Kidney (tissue), 13 donors: ENCODE measurements at regions not wholly inside any gene's neighbourhood (a gene's known extent, or its start where the extent isn't known, plus 50 kb on each side); places are given as distances from the start of the nearest gene placed in this dataset.

Experiments used
- DNase-seq, 5 donors: peaks; one replicate each; pipeline ENCODE4 v3.0.0-alpha.2; 2013 to 2020
- FAIRE-seq: peaks from 2 replicates; lab custom pipeline; 2012; peaks lifted over from hg19 to GRCh38; lab: Jason Lieb, UNC
- H3K27ac ChIP-seq, 2 donors: one replicate each; pipeline ENCODE4 v1.7.0; 2013; ENCODE audit warnings: low read depth in 2 of 2, low read length in 2 of 2, inconsistent platforms in 1 of 2
- H3K27me3 ChIP-seq: one replicate; pipeline ENCODE4 v1.7.1; 2013; ENCODE audit warnings: low read length, inconsistent platforms; ENCODE audit not compliant: control insufficient read depth, insufficient read depth
- H3K36me3 ChIP-seq, 3 donors: one replicate each; pipeline versions ENCODE4 v1.7.0 to v1.7.1; 2013; ENCODE audit warnings: low read length in 3 of 3, control low read depth in 1 of 3, inconsistent platforms in 1 of 3; ENCODE audit not compliant: insufficient read depth in 3 of 3, control insufficient read depth in 2 of 3
- H3K4me1 ChIP-seq, 3 donors: one replicate each; pipeline versions ENCODE4 v1.7.0 to v1.7.1; 2013; ENCODE audit warnings: low read length in 3 of 3, inconsistent platforms in 1 of 3, low read depth in 1 of 3; ENCODE audit not compliant: control insufficient read depth in 2 of 3, insufficient read depth in 2 of 3
- H3K4me3 ChIP-seq, 3 donors: one replicate each; pipeline versions ENCODE4 v1.7.0 to v1.8.1; 2013; ENCODE audit warnings: low read length in 3 of 3, control low read depth in 1 of 3, inconsistent platforms in 1 of 3
- H3K9ac ChIP-seq, 3 donors: one replicate each; pipeline versions ENCODE4 v1.7.0 to v1.7.1; 2013; ENCODE audit warnings: low read length in 3 of 3, control low read depth in 1 of 3, inconsistent platforms in 1 of 3
- H3K9me3 ChIP-seq, 3 donors: one replicate each; pipeline versions ENCODE4 v1.7.0 to v1.7.1; 2013; ENCODE audit warnings: low read length in 3 of 3, control low read depth in 1 of 3, inconsistent platforms in 1 of 3; ENCODE audit not compliant: control insufficient read depth in 2 of 3, insufficient read depth in 1 of 3
- CTCF ChIP-seq: IDR thresholded peaks from 3 replicates; pipeline ENCODE4 v1.5.1; 2012; ENCODE audit warnings: mild to moderate bottlenecking, moderate library complexity, borderline replicate concordance; ENCODE audit not compliant: insufficient read depth; ENCODE audit errors: extremely low read depth
- intact Hi-C: fragments of 100-400 bp; cut with DNase I; formaldehyde crosslinking; loops from one replicate; pipeline ENCODE4 v1.11.1; 2022
- donor health status: control.
- donor health status: control.
- donor health status: control.
- donor health status: control.
- donor health status: control.
- donor health status: DM: yes; HTN: yes; CAD: no.
- donor health status: Normal renal cell carcinoma (clear cell type).

GRCh38 chr11:42482822-42483221 is 829.0 kb upstream of the API5 start:
- Histone ChIP-seq H3K9ac (no peak overlapping the region), H3K27ac (no peak overlapping the region), H3K4me1 (no peaks in the 10 kb centered on the region), H3K27me3 (no peaks in the 10 kb centered on the region), H3K4me3 (no peak overlapping the region), H3K36me3 (no peaks in the 10 kb centered on the region), H3K9me3 (peaks cover 0 to 2% (median 0%) of the 10 kb centered on the region in 3 donors)
- intact Hi-C loops = no loop called here
- DNase-seq (no peak), FAIRE-seq (no peak)
- TF ChIP-seq CTCF = no peak

GRCh38 chr11:42490506-42490905 is 821.3 kb upstream of the API5 start:
- no peak for DNase-seq
- Histone ChIP-seq H3K27ac (no peak overlapping the region), H3K4me3 (no peak overlapping the region), H3K27me3 (no peaks in the 10 kb centered on the region), H3K36me3 (no peaks in the 10 kb centered on the region), H3K9me3 (no peaks in the 10 kb centered on the region), H3K4me1 (no peaks in the 10 kb centered on the region), H3K9ac (no peak overlapping the region)
- intact Hi-C loops = no loop called here
- FAIRE-seq = no peak
- no peak for TF ChIP-seq CTCF

GRCh38 chr11:42494459-42494858 is 817.3 kb upstream of the API5 start:
- Histone ChIP-seq H3K4me3 (no peak overlapping the region), H3K27me3 (no peaks in the 10 kb centered on the region), H3K4me1 (no peaks in the 10 kb centered on the region), H3K9ac (no peak overlapping the region), H3K27ac (no peak overlapping the region), H3K36me3 (no peaks in the 10 kb centered on the region), H3K9me3 (no peaks in the 10 kb centered on the region)
- DNase-seq (no peak), FAIRE-seq (no peak)
- intact Hi-C loops = no loop called here
- TF ChIP-seq CTCF = no peak

GRCh38 chr11:42498971-42499370 is 812.8 kb upstream of the API5 start:
- no peak overlapping the region for H3K27ac ChIP-seq
- H3K4me1 ChIP-seq = no peaks in the 10 kb centered on the region
- no peaks in the 10 kb centered on the region for H3K27me3 ChIP-seq
- H3K36me3 ChIP-seq = no peaks in the 10 kb centered on the region
- H3K9me3 ChIP-seq = no peaks in the 10 kb centered on the region
- no peak overlapping the region for H3K9ac ChIP-seq
- no peak for TF ChIP-seq CTCF
- intact Hi-C loops = no loop called here
- FAIRE-seq (no peak), DNase-seq (no peak)
- H3K4me3 ChIP-seq = no peak overlapping the region
